HEK293T (cell line): ENCODE measurements at regions not wholly inside any gene's neighbourhood (a gene's known extent, or its start where the extent isn't known, plus 50 kb on each side); places are given as distances from the start of the nearest gene placed in this dataset.

Experiments
- BHLHE40 ChIP-seq: fragments of 450-650 bp; IDR thresholded peaks from 2 replicates; pipeline ENCODE4 v1.6.1; 2016; ENCODE audit warnings: mild to moderate bottlenecking, moderate library complexity, borderline replicate concordance
- CTBP1 ChIP-seq: fragments of 450-650 bp; IDR thresholded peaks from 2 replicates; pipeline ENCODE4 v1.6.1; 2016; ENCODE audit warnings: borderline replicate concordance
- FOXK2 ChIP-seq: fragments of 450-650 bp; IDR thresholded peaks from 2 replicates; pipeline ENCODE4 v1.6.1; 2016; ENCODE audit warnings: mild to moderate bottlenecking
- HDGF ChIP-seq: fragments of 450-650 bp; IDR thresholded peaks from 2 replicates; pipeline ENCODE4 v1.6.1; 2017; ENCODE audit warnings: antibody characterized with exemption, borderline replicate concordance
- NFRKB ChIP-seq: fragments of 450-650 bp; IDR thresholded peaks from 2 replicates; pipeline ENCODE4 v1.6.1; 2016; ENCODE audit warnings: mild to moderate bottlenecking, moderate library complexity
- SP1 ChIP-seq: fragments of 450-650 bp; IDR thresholded peaks from 2 replicates; pipeline ENCODE4 v1.6.1; 2017
- SUZ12 ChIP-seq: fragments of 450-650 bp; IDR thresholded peaks from 2 replicates; pipeline ENCODE4 v1.6.1; 2016; ENCODE audit warnings: mild to moderate bottlenecking
- TARDBP ChIP-seq: fragments of 450-650 bp; IDR thresholded peaks from 2 replicates; pipeline ENCODE4 v1.6.1; 2016
- ZNF384 ChIP-seq: fragments of 450-650 bp; IDR thresholded peaks from 2 replicates; pipeline ENCODE4 v1.6.1; 2016

DNA sequence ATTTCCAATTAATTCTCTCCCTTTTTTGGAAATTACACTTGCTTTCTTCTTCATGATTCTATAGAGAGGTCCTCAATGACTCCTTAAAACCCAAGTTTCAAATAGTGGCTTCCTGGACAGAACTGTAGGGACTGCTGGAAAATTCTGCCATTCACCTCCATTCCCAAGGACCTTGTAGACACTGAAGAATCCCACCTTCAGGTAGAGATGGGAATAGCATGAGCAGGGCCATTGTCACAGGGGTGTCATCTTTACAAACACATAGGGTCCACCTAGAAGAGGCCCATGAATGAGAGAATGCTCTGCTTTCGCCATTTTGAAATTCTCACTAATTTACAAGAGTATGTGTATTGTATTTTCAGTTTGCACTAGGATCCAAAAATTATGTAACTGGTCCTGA is 701.7 kb upstream of the CELF2 start:
- TF ChIP-seq SP1 (no peak), BHLHE40 (no peak), NFRKB (no peak), SUZ12 (no peak), TARDBP (no peak), ZNF384 (no peak), CTBP1 (no peak), HDGF (no peak), FOXK2 (no peak)
